Activated T-cell treated with anti-CD3 and anti-CD28 coated beads, Interleukin-2, amount 50 U/mL, for 72 hours (primary cell): ENCODE measurements at regions not wholly inside any gene's neighbourhood (a gene's known extent, or its start where the extent isn't known, plus 50 kb on each side); places are given as distances from the start of the nearest gene placed in this dataset.

Experiments used
- ATAC-seq, 2 donors: fragments of 150-1000 bp; cut with Tn5 transposase; replicated peaks in 1 of 2; 2 replicates each; pipeline ENCODE4 v1.10.0; 2021; ENCODE audit warnings: moderate library complexity in 2 of 2, mild to moderate bottlenecking in 1 of 2
- DNase-seq, 2 donors: peaks; one replicate each; pipeline ENCODE4 v3.0.0; 2021 to 2022; ENCODE audit warnings: mixed read lengths in 1 of 2
- H3K27ac Mint-ChIP-seq: one replicate; pipeline ENCODE4 v1.8.0; 2022; ENCODE audit warnings: mild to moderate bottlenecking, moderate library complexity, mixed read lengths
- H3K27me3 Mint-ChIP-seq: one replicate; pipeline ENCODE4 v1.8.0; 2022; ENCODE audit warnings: low read depth, mixed read lengths
- H3K36me3 Mint-ChIP-seq, 2 donors: one replicate each; pipeline ENCODE4 v1.8.0; 2022; ENCODE audit warnings: mixed read lengths in 2 of 2, mild to moderate bottlenecking in 1 of 2; ENCODE audit not compliant: insufficient read depth in 2 of 2
- H3K4me1 Mint-ChIP-seq: one replicate; pipeline ENCODE4 v1.8.0; 2022; ENCODE audit warnings: low read depth, mixed read lengths
- H3K4me3 Mint-ChIP-seq, 2 donors: one replicate each; pipeline ENCODE4 v1.8.0; 2022; ENCODE audit warnings: mild to moderate bottlenecking in 2 of 2, mixed read lengths in 2 of 2, moderate library complexity in 2 of 2
- H3K9me3 Mint-ChIP-seq, 2 donors: one replicate each; pipeline ENCODE4 v1.8.0; 2022; ENCODE audit warnings: mixed read lengths in 2 of 2

- Mint-ChIP-seq H3K27ac (no peak overlapping the region), H3K4me3 (no peak overlapping the region), H3K9me3 (peaks cover 4% of the 10 kb centered on the region in 2 donors), H3K36me3 (no peaks in the 10 kb centered on the region), H3K27me3 (no peaks in the 10 kb centered on the region), H3K4me1 (no peaks in the 10 kb centered on the region)
- no peak for ATAC-seq
- DNase-seq = no peak
Observed at GRCh38 chr3:24730173-24730572, 235.5 kb upstream of the THRB start.

GRCh38 chr3:24734019-24734418 is 239.4 kb upstream of the THRB start:
- Mint-ChIP-seq H3K36me3 (no peaks in the 10 kb centered on the region), H3K27ac (no peak overlapping the region), H3K4me3 (no peak overlapping the region), H3K9me3 (peaks cover 1 to 4% of the 10 kb centered on the region in 2 donors), H3K27me3 (no peaks in the 10 kb centered on the region), H3K4me1 (no peaks in the 10 kb centered on the region)
- ATAC-seq = no peak
- no peak for DNase-seq

GRCh38 chr3:24736701-24737100 is 242.1 kb upstream of the THRB start:
- peaks cover 1 to 4% of the 10 kb centered on the region in 2 donors for H3K9me3 Mint-ChIP-seq
- ATAC-seq (no peak), DNase-seq (no peak)
- H3K4me1 Mint-ChIP-seq = no peaks in the 10 kb centered on the region
- H3K36me3 Mint-ChIP-seq = no peaks in the 10 kb centered on the region
- H3K27ac Mint-ChIP-seq = no peak overlapping the region
- H3K27me3 Mint-ChIP-seq = no peaks in the 10 kb centered on the region
- H3K4me3 Mint-ChIP-seq = no peak overlapping the region

- DNase-seq (no peak), ATAC-seq (no peak)
- H3K36me3 Mint-ChIP-seq = no peaks in the 10 kb centered on the region
- H3K27me3 Mint-ChIP-seq = no peaks in the 10 kb centered on the region
- H3K4me1 Mint-ChIP-seq = no peaks in the 10 kb centered on the region
- H3K4me3 Mint-ChIP-seq = no peak overlapping the region
- H3K9me3 Mint-ChIP-seq = peaks cover 0 to 7% of the 10 kb centered on the region in 2 donors
- H3K27ac Mint-ChIP-seq = no peak overlapping the region
Observed at GRCh38 chr3:24740326-24740725, 245.7 kb upstream of the THRB start.

GRCh38 chr3:24741506-24741905 is 246.9 kb upstream of the THRB start:
- ATAC-seq (no peak), DNase-seq (no peak)
- Mint-ChIP-seq H3K4me1 (no peaks in the 10 kb centered on the region), H3K36me3 (no peaks in the 10 kb centered on the region), H3K27ac (no peak overlapping the region), H3K4me3 (no peak overlapping the region), H3K27me3 (no peaks in the 10 kb centered on the region), H3K9me3 (peaks cover 0 to 7% of the 10 kb centered on the region in 2 donors)

GRCh38 chr3:24748520-24748919 is 253.9 kb upstream of the THRB start:
- Mint-ChIP-seq H3K36me3 (no peaks in the 10 kb centered on the region), H3K27me3 (no peaks in the 10 kb centered on the region), H3K27ac (no peak overlapping the region), H3K4me3 (no peak overlapping the region), H3K4me1 (no peaks in the 10 kb centered on the region), H3K9me3 (peaks cover 3% of the 10 kb centered on the region in 2 donors)
- DNase-seq = no peak
- ATAC-seq = no peak

GRCh38 chr3:24751020-24751419 is 256.4 kb upstream of the THRB start:
- no peaks in the 10 kb centered on the region for H3K27me3 Mint-ChIP-seq
- H3K9me3 Mint-ChIP-seq = peaks cover 1 to 3% of the 10 kb centered on the region in 2 donors
- DNase-seq (no peak), ATAC-seq (no peak)
- no peaks in the 10 kb centered on the region for H3K36me3 Mint-ChIP-seq
- no peaks in the 10 kb centered on the region for H3K4me1 Mint-ChIP-seq
- H3K27ac Mint-ChIP-seq = no peak overlapping the region
- H3K4me3 Mint-ChIP-seq = no peak overlapping the region

- H3K27me3 Mint-ChIP-seq = no peaks in the 10 kb centered on the region
- peaks cover 5% of the 10 kb centered on the region in 2 donors for H3K9me3 Mint-ChIP-seq
Observed at GRCh38 chr3:24756101-24756888, 261.6 kb upstream of the THRB start.

GRCh38 chr3:24763393-24763792 is 268.7 kb upstream of the THRB start:
- H3K27ac Mint-ChIP-seq = no peak overlapping the region
- no peaks in the 10 kb centered on the region for H3K4me1 Mint-ChIP-seq

More at GRCh38 chr3:24756101-24756888, 261.6 kb upstream of the THRB start:
- no peak overlapping the region for H3K4me3 Mint-ChIP-seq
- DNase-seq = no peak
- ATAC-seq = no peak
- H3K36me3 Mint-ChIP-seq = no peaks in the 10 kb centered on the region
- H3K4me1 Mint-ChIP-seq = no peaks in the 10 kb centered on the region
- H3K27ac Mint-ChIP-seq = no peak overlapping the region

GRCh38 chr3:24764236-24764915 is 269.7 kb upstream of the THRB start:
- H3K4me3 Mint-ChIP-seq = no peak overlapping the region
- H3K27ac Mint-ChIP-seq = no peak overlapping the region
- DNase-seq (no peak), ATAC-seq (no peak)
- H3K4me1 Mint-ChIP-seq = no peaks in the 10 kb centered on the region
- H3K9me3 Mint-ChIP-seq = peaks cover 0 to 2% of the 10 kb centered on the region in 2 donors
- H3K36me3 Mint-ChIP-seq = no peaks in the 10 kb centered on the region
- no peaks in the 10 kb centered on the region for H3K27me3 Mint-ChIP-seq

More at GRCh38 chr3:24763393-24763792, 268.7 kb upstream of the THRB start:
- Mint-ChIP-seq H3K27me3 (no peaks in the 10 kb centered on the region), H3K9me3 (no peaks in the 10 kb centered on the region), H3K4me3 (no peak overlapping the region), H3K36me3 (no peaks in the 10 kb centered on the region)
- ATAC-seq (no peak), DNase-seq (no peak)

- ATAC-seq = no peak
- no peak for DNase-seq
- Mint-ChIP-seq H3K36me3 (no peaks in the 10 kb centered on the region), H3K4me1 (no peaks in the 10 kb centered on the region), H3K4me3 (no peak overlapping the region), H3K27me3 (no peaks in the 10 kb centered on the region), H3K9me3 (peaks cover 0 to 2% of the 10 kb centered on the region in 2 donors), H3K27ac (no peak overlapping the region)
Observed at GRCh38 chr3:24765399-24765798, 270.7 kb upstream of the THRB start.

- no peaks in the 10 kb centered on the region for H3K27me3 Mint-ChIP-seq
- H3K9me3 Mint-ChIP-seq = peaks cover 2% of the 10 kb centered on the region in 2 donors
- no peak overlapping the region for H3K4me3 Mint-ChIP-seq
- ATAC-seq = no peak
- no peak overlapping the region for H3K27ac Mint-ChIP-seq
- DNase-seq = no peak
- H3K4me1 Mint-ChIP-seq = no peaks in the 10 kb centered on the region
- no peaks in the 10 kb centered on the region for H3K36me3 Mint-ChIP-seq
Observed at GRCh38 chr3:24769918-24770317, 275.3 kb upstream of the THRB start.

GRCh38 chr3:24773798-24774197 is 279.1 kb upstream of the THRB start:
- no peak overlapping the region for H3K4me3 Mint-ChIP-seq
- no peaks in the 10 kb centered on the region for H3K4me1 Mint-ChIP-seq
- no peak overlapping the region for H3K27ac Mint-ChIP-seq
- ATAC-seq (no peak), DNase-seq (peak; percentile 18 to 27)
- H3K27me3 Mint-ChIP-seq = no peaks in the 10 kb centered on the region
- peaks cover 2% of the 10 kb centered on the region in 2 donors for H3K9me3 Mint-ChIP-seq
- no peaks in the 10 kb centered on the region for H3K36me3 Mint-ChIP-seq
